NB4 (cell line): ENCODE measurements at regions not wholly inside any gene's neighbourhood (a gene's known extent, or its start where the extent isn't known, plus 50 kb on each side); places are given as distances from the start of the nearest gene placed in this dataset.

Experiments
- POLR2A ChIP-seq: IDR thresholded peaks from 2 replicates; pipeline ENCODE4 v1.6.1; 2011; ENCODE audit warnings: mild to moderate bottlenecking; ENCODE audit not compliant: insufficient read length; ENCODE audit errors: extremely low read depth
- TF ChIP-seq, protein P1 (sequence below): IDR thresholded peaks from one replicate; pipeline ENCODE4 v1.5.1; 2012; ENCODE audit warnings: low read depth, low read length

DNA sequence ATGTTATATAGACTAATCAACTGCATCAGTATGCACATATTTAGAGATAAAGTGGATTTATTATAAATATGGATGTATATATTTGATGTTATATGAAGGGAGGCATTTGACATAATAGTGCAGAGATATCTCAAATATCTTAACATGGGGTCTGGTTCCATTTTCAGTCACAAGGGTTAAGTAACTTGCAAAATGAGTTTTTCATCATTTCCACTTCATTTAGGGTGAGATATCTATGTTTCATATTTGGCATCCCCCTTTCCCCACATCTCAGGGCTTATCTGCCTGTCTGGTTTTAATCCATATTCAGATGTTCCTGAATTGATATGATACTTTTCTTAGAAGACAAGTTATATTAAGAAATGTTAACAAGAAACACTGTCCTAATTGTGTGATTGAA lies 2141.2 kb downstream of the PCDH9 start:
- TF ChIP-seq, protein P1, sequence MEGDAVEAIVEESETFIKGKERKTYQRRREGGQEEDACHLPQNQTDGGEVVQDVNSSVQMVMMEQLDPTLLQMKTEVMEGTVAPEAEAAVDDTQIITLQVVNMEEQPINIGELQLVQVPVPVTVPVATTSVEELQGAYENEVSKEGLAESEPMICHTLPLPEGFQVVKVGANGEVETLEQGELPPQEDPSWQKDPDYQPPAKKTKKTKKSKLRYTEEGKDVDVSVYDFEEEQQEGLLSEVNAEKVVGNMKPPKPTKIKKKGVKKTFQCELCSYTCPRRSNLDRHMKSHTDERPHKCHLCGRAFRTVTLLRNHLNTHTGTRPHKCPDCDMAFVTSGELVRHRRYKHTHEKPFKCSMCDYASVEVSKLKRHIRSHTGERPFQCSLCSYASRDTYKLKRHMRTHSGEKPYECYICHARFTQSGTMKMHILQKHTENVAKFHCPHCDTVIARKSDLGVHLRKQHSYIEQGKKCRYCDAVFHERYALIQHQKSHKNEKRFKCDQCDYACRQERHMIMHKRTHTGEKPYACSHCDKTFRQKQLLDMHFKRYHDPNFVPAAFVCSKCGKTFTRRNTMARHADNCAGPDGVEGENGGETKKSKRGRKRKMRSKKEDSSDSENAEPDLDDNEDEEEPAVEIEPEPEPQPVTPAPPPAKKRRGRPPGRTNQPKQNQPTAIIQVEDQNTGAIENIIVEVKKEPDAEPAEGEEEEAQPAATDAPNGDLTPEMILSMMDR, result no peak
- no peak for TF ChIP-seq POLR2A
